ENCODE measurements at regions not wholly inside any gene's neighbourhood (a gene's known extent, or its start where the extent isn't known, plus 50 kb on each side); places are given as distances from the start of the nearest gene placed in this dataset.

DNA sequence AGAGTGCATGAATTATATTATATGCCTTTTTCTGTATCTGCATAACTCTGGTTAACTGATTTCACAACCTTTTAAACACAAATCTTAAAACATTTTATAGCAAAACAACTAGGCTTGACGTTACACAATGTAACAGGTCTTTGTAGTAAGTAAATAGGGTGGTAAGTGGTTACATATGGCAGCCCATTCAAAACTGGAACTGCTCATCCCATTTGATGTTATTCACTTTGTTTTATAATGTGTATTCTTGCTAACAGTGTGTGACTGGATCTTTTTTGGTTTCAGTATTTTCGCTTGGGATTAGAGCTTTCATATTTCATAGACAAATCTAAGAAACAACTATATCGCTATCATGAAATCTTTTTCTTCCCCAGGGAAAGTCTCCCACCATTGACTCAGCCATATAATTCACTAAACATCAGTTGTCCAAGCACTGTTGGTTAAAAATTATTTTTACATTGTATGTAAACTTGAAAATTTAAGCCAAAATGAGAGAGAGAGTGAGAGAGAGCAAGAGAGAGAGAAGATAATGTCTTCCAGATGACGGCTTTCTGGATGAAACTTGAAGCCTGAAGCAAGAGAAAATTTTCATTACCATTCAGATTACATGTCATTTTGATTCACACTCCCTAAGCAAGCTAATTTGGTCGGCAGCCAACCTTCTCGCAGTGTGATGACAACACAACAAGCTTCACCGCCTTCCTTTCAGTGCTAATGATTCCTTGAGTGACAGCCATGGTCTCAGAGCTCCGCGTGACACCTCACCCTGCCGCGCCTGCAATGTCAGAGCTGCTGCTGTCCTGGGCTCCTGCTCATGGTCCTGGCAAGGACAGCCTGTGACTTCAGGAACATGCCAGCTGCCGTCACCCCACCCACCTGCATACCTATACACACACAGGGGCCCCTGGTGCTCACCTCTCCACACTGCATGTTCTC lies 946.9 kb upstream of the SOX11 start:
- no peak overlapping the region for H3K4me3 ChIP-seq (replicated peaks; ENCODE audit: low read depth, low read length)
- TF ChIP-seq, protein P1, sequence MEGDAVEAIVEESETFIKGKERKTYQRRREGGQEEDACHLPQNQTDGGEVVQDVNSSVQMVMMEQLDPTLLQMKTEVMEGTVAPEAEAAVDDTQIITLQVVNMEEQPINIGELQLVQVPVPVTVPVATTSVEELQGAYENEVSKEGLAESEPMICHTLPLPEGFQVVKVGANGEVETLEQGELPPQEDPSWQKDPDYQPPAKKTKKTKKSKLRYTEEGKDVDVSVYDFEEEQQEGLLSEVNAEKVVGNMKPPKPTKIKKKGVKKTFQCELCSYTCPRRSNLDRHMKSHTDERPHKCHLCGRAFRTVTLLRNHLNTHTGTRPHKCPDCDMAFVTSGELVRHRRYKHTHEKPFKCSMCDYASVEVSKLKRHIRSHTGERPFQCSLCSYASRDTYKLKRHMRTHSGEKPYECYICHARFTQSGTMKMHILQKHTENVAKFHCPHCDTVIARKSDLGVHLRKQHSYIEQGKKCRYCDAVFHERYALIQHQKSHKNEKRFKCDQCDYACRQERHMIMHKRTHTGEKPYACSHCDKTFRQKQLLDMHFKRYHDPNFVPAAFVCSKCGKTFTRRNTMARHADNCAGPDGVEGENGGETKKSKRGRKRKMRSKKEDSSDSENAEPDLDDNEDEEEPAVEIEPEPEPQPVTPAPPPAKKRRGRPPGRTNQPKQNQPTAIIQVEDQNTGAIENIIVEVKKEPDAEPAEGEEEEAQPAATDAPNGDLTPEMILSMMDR (IDR thresholded peaks at IDR 0.05; ENCODE audit: low read depth, low read length, missing control alignments) = no peak
- DNase-seq (ENCODE audit: extremely low read depth, low read depth) = no peak

DNA sequence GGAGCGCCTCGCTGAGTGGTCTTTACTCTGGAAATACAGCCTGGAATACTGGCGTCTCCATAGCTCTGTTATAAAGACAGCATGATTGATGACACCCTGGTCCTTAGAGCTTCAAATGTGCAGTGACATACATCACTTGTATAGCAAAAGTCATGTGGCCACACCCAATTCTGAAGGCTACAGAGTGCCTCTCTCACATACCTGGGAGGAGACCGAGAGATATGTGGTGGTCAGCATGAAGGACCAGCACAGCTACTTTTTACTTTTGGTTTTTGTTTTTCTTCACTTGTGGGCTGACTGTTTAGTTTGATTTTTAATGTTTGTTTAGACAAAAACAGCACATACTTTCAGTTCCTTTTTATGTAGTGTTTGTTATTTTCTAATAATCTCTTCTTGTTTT lies 938.5 kb upstream of the SOX11 start:
- DNase-seq (ENCODE audit: extremely low read depth, low read depth) = no peak
- no peak overlapping the region for H3K4me3 ChIP-seq (replicated peaks; ENCODE audit: low read depth, low read length)
- TF ChIP-seq, protein P1 (IDR thresholded peaks at IDR 0.05; ENCODE audit: low read depth, low read length, missing control alignments) = no peak

DNA sequence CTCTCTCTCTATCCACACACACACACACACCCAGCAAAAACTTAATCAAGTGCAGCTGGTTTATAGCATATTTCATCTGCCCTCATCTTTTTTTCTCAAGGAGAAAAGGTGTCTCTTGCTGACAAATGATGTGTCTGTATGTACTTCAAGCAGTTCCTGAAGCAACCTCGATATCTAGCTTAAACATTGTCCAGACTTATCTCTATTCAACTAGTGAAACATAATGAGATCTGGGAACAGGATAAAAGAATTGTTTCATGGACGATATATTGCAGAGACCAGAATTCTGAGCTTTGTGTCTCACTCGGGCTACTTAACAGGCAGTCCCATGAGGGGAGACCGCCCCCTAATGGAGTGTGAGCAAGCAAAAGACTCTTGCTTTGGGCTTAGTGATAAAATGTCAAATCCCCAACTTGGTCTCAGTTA lies 929.2 kb upstream of the SOX11 start:
- DNase-seq (ENCODE audit: extremely low read depth, low read depth) = no peak
- TF ChIP-seq, protein P1 (IDR thresholded peaks at IDR 0.05; ENCODE audit: low read depth, low read length, missing control alignments) = no peak
- no peak overlapping the region for H3K4me3 ChIP-seq (replicated peaks; ENCODE audit: low read depth, low read length)

DNA sequence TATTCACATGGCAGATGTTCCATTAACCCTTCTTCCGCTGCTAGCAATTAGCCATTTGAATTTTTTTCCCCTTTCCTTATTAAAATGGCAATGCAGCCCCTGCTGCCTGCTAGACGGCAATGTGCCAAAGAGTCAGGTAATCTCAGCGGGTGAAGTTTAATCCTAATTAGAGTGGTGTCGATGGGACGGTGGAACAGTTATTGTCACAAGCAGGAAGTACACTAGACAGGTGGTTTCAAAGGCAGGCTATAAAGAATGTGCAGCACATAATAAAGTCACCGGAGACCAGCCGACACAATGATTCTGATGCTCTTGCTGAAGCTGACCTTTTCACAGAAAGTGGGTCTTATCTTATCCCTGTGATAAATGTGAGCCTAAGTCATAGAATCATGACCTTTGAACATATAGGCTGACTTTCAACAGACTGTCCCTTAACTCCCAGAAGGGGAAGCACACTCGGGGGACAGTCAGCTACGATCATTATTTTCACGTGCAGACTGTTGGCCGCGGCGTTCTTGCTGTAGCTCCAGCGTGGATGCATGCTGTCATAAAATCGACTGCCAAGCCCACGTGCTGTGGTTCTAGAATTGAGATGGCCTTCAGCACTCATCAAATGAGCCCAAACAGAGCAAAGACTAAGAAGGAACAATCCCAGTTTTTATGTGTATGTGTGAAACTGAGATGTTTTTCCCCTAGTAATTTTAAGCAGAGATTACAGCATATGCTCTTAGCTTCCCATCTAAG lies 926.2 kb upstream of the SOX11 start:
- TF ChIP-seq, protein P1 (IDR thresholded peaks at IDR 0.05; ENCODE audit: low read depth, low read length, missing control alignments) = no peak
- DNase-seq (ENCODE audit: extremely low read depth, low read depth) = no peak
- no peak overlapping the region for H3K4me3 ChIP-seq (replicated peaks; ENCODE audit: low read depth, low read length)

DNA sequence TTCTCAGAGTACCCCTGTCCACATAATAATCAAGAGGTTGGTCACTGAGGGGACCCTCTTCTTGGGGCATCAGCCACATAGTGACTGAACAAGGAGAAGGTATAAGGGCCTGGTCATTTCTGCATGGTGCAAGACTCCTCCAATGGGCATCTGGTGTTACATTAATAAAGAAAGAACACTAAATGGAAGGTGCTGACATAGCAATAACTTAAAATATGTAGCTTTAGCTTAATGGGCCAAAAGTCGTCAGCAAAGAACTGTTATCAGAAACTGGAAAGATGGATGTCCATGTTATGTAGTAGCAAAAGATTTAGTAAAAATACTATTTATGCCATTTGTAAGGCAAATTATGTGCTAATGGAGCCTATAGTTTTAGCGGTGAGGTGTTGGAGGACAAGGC lies 916.5 kb upstream of the SOX11 start:
- DNase-seq (ENCODE audit: extremely low read depth, low read depth) = no peak
- H3K4me3 ChIP-seq (replicated peaks; ENCODE audit: low read depth, low read length) = no peak overlapping the region
- TF ChIP-seq, protein P1 (IDR thresholded peaks at IDR 0.05; ENCODE audit: low read depth, low read length, missing control alignments) = no peak

DNA sequence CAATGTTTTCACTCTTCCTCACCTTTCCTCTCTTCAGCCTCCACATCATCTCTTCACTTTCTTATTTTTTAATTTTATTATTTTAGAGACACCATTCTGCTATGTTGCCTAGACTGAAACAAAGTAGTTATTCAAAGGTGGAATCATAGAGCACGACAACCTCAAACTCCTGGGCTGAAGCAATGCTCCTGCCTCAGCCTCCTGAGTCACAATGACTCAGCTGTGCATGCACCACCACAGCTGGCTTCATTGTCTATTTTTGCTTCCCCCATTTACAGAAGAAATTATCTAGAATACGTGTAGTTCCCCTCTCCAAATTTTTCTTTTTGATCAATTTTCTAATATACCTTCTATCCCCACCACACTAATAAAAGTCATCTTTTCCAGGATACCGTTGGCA lies 911.5 kb upstream of the SOX11 start:
- no peak overlapping the region for H3K4me3 ChIP-seq (replicated peaks; ENCODE audit: low read depth, low read length)
- no peak for DNase-seq (ENCODE audit: extremely low read depth, low read depth)
- TF ChIP-seq, protein P1 (IDR thresholded peaks at IDR 0.05; ENCODE audit: low read depth, low read length, missing control alignments) = no peak

Data from HFF-Myc (cell line).